GM13977 (cell line): ENCODE measurements at regions not wholly inside any gene's neighbourhood (a gene's known extent, or its start where the extent isn't known, plus 50 kb on each side); places are given as distances from the start of the nearest gene placed in this dataset.
A peak's percentile ranks its signal among the peaks of the same experiment; 100 is the strongest.

ENCODE experiments used
- DNase-seq: peaks from one replicate; pipeline ENCODE4 v3.0.0; 2012; ENCODE audit warnings: low spot score
- CTCF ChIP-seq: IDR thresholded peaks from 2 replicates; pipeline ENCODE4 v1.5.1; 2012; ENCODE audit warnings: mild to moderate bottlenecking, control low read depth; ENCODE audit not compliant: insufficient read depth; ENCODE audit errors: extremely low read depth, missing control alignments
- in situ Hi-C: fragments of 300-500 bp; cut with MboI; formaldehyde crosslinking; loops from one replicate; pipeline ENCODE4 v1.12.0; 2022; ENCODE audit warnings: low sequenced_read_pairs, low pct_unique_long_range_greater_than_20kb, mixed read lengths, inconsistent platforms; ENCODE audit not compliant: unreplicated experiment

- TF ChIP-seq CTCF: no peak
- in situ Hi-C loops: loop anchor here (25.0 kb wide), 1 partner anchor 712 kb away; no protein-coding TSS in a partner anchor
- DNase-seq: no peak
Measured at GRCh38 chr2:158025255-158025996, 76.2 kb upstream of the UPP2 start.

GRCh38 chr2:158024288-158024898 is 77.3 kb upstream of the UPP2 start:
- peak; percentile 80 for TF ChIP-seq CTCF
- DNase-seq: peak; percentile 31
- in situ Hi-C loops: loop anchor here (25.0 kb wide), 2 partner anchors 237 to 537 kb away; no protein-coding TSS in a partner anchor

- in situ Hi-C loops: loop anchor here (25.0 kb wide), 2 partner anchors 236 to 536 kb away; no protein-coding TSS in a partner anchor
- no peak for TF ChIP-seq CTCF
- DNase-seq: no peak
Measured at GRCh38 chr2:158022888-158023287, 78.8 kb upstream of the UPP2 start.

GRCh38 chr2:158021226-158021625 is 80.5 kb upstream of the UPP2 start:
- DNase-seq: no peak
- TF ChIP-seq CTCF: no peak
- in situ Hi-C loops: loop anchor here (25.0 kb wide), 2 partner anchors 234 to 534 kb away; no protein-coding TSS in a partner anchor

GRCh38 chr2:158015428-158016076 is 86.1 kb upstream of the UPP2 start:
- DNase-seq: no peak
- in situ Hi-C loops: loop anchor here (25.0 kb wide), 2 partner anchors 228 to 528 kb away; no protein-coding TSS in a partner anchor
- TF ChIP-seq CTCF: no peak

GRCh38 chr2:158013891-158014290 is 87.8 kb upstream of the UPP2 start:
- DNase-seq: no peak
- no peak for TF ChIP-seq CTCF
- in situ Hi-C loops: loop anchor here (25.0 kb wide), 2 partner anchors 227 to 527 kb away; no protein-coding TSS in a partner anchor
